ENCODE measurements at regions not wholly inside any gene's neighbourhood (a gene's known extent, or its start where the extent isn't known, plus 50 kb on each side); places are given as distances from the start of the nearest gene placed in this dataset.
"Not testable (repeated sequence)": the region's sequence is repeated elsewhere in the genome, so short reads cannot be mapped to it uniquely, and the experiment has no call there.

- peak; percentile 61 for DNase-seq (ENCODE audit: low read depth)
Observed at GRCh38 chrX:3184176-3184930, 143.1 kb downstream of the ARSF start.

- DNase-seq (ENCODE audit: low read depth): no peak
Observed at GRCh38 chrX:3181846-3182245, 140.6 kb downstream of the ARSF start.

GRCh38 chrX:3178329-3178728, 137.1 kb downstream of the ARSF start:
- no peak for DNase-seq (ENCODE audit: low read depth)

GRCh38 chrX:3177851-3178250, 136.6 kb downstream of the ARSF start:
- no peak for DNase-seq (ENCODE audit: low read depth)

GRCh38 chrX:3176439-3176820, 135.2 kb downstream of the ARSF start:
- DNase-seq (ENCODE audit: low read depth): peak; percentile 40

- DNase-seq (ENCODE audit: low read depth): no peak
Observed at GRCh38 chrX:3175659-3176438, 134.6 kb downstream of the ARSF start.

- DNase-seq (ENCODE audit: low read depth): not testable (repeated sequence)
Observed at GRCh38 chrX:3172156-3172555, 130.9 kb downstream of the ARSF start.

- DNase-seq (ENCODE audit: low read depth): no peak
Observed at GRCh38 chrX:3169421-3169820, 128.2 kb downstream of the ARSF start.

- DNase-seq (ENCODE audit: low read depth): no peak
Observed at GRCh38 chrX:3167771-3168170, 126.5 kb downstream of the ARSF start.

GRCh38 chrX:3166670-3167455, 125.6 kb downstream of the ARSF start:
- no peak for DNase-seq (ENCODE audit: low read depth)

GRCh38 chrX:3165808-3166207, 124.5 kb downstream of the ARSF start:
- no peak for DNase-seq (ENCODE audit: low read depth)

Measured in stromal cell of bone marrow (primary cell).